HepG2 (cell line): ENCODE measurements at regions not wholly inside any gene's neighbourhood (a gene's known extent, or its start where the extent isn't known, plus 50 kb on each side); places are given as distances from the start of the nearest gene placed in this dataset.

ENCODE experiments used
- ATF3 ChIP-seq: sonication (generic); formaldehyde crosslinking; IDR thresholded peaks from 2 replicates; pipeline ENCODE4 v1.4.0; 2020; ENCODE audit warnings: missing genetic modification reagents
- MAX ChIP-seq: IDR thresholded peaks from 2 replicates; pipeline ENCODE4 v1.6.1; 2012; ENCODE audit warnings: inconsistent platforms
- ZFAT ChIP-seq: sonication (generic); formaldehyde crosslinking; conservative IDR thresholded peaks from 2 replicates; pipeline ENCODE4 v1.8.1; 2023; ENCODE audit warnings: missing genetic modification reagents, inconsistent platforms
- ZNF639 ChIP-seq: conservative IDR thresholded peaks from 2 replicates; pipeline ENCODE4 v1.6.1; 2018; ENCODE audit warnings: missing genetic modification reagents

GRCh38 chr1:194445244-194445643 lies 1258.8 kb upstream of the B3GALT2 start:
- TF ChIP-seq ZFAT (no peak), ATF3 (no peak), ZNF639 (CRISPR knock-in tag) (no peak), MAX (no peak)
